ENCODE measurements at regions not wholly inside any gene's neighbourhood (a gene's known extent, or its start where the extent isn't known, plus 50 kb on each side); places are given as distances from the start of the nearest gene placed in this dataset.

DNA sequence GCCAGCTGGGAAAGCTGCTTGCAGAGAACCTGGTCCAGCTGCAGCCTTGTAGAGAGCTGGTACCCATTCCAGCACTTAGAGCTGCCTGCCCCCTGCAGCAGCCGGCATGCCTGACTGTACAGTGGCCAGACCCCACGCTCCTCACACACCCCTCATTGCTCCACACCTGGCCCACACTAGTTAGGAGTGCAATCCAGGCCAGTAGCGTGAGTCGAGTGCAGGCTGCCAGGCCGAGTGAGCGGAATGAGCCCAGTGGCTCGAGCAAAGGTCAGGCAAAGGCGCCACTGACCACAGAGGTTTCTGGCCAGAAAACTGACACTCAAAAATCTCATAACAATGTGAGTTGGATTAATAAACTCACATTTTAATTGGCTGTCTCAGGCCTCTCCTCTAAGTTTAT, 921.7 kb upstream of the KCND2 start:
- no peak for TF ChIP-seq CTCF (conservative IDR thresholded peaks at IDR 0.05; ENCODE audit: low read length)
- TF ChIP-seq EZH2phosphoT487 (IDR thresholded peaks at IDR 0.05; ENCODE audit: borderline replicate concordance) = no peak

Data from Loucy (cell line).